Psoas muscle (tissue), 7 donors: ENCODE measurements at regions not wholly inside any gene's neighbourhood (a gene's known extent, or its start where the extent isn't known, plus 50 kb on each side); places are given as distances from the start of the nearest gene placed in this dataset.
A peak's percentile ranks its signal among the peaks of the same experiment; 100 is the strongest.

ENCODE experiments used
- ATAC-seq, 4 donors: fragments of 200-7000 bp; cut with Tn5 transposase; one replicate each; pipeline ENCODE4 v1.9.1; 2020; ENCODE audit warnings: moderate library complexity in 3 of 4, mild to moderate bottlenecking in 2 of 4
- DNase-seq, 2 donors: peaks; one replicate each; pipeline ENCODE4 v3.0.0-alpha.2; 2020
- H3K27ac ChIP-seq: fragments of 200-600 bp; one replicate; pipeline ENCODE4 v1.8.0; 2022
- H3K27me3 ChIP-seq, 3 donors: fragments of 200-600 bp in 1 of 3; one replicate each; pipeline versions ENCODE4 v1.6.1 to v1.8.0; 2013 to 2022; ENCODE audit warnings: low read length in 2 of 3, mild to moderate bottlenecking in 2 of 3, moderate library complexity in 1 of 3; ENCODE audit not compliant: insufficient read depth in 3 of 3
- H3K36me3 ChIP-seq, 2 donors: fragments of 200-600 bp in 1 of 2; one replicate each; pipeline versions ENCODE4 v1.6.1 to v1.8.0; 2013 to 2022; ENCODE audit warnings: low read depth in 1 of 2, mild to moderate bottlenecking in 1 of 2, moderate library complexity in 1 of 2; ENCODE audit not compliant: insufficient read depth in 1 of 2
- H3K4me1 ChIP-seq: fragments of 200-600 bp; one replicate; pipeline ENCODE4 v1.8.0; 2022
- H3K4me3 ChIP-seq: fragments of 200-600 bp; one replicate; pipeline ENCODE4 v1.8.0; 2022; ENCODE audit warnings: mild to moderate bottlenecking
- H3K9me3 ChIP-seq: fragments of 200-600 bp; one replicate; pipeline ENCODE4 v1.8.0; 2022
- CTCF ChIP-seq: fragments of 200-600 bp; IDR thresholded peaks from one replicate; pipeline ENCODE4 v1.8.0; 2022; ENCODE audit warnings: antibody characterized with exemption
- WGBS, 3 donors: extraction: QIAGEN DNeasy Blood & Tissue Kit; methylation state at CpG; one replicate each; pipeline versions ENCODE4 v1.1.6 to v1.1.7; 2013; 5-methylcytosine and 5-hydroxymethylcytosine counted together
- intact Hi-C, 2 donors: fragments of 100-400 bp; cut with DNase I; formaldehyde crosslinking; loops; one replicate each; pipeline versions ENCODE4 v1.11.0 to v1.14.2; 2022
- donor health status: healthy with polysubstance abuse.
- donor health status: DM: no; HTN: no; CAD: no; lungs with moderate emphysema.
- donor health status: Bipolar disorder and iron deficiency.
- donor health status: healthy.
- donor health status: DM: yes; HTN: yes; CAD: no.
- donor health status: DM: no; HTN: no; CAD: no.
- donor health status: DM: yes; HTN: yes; CAD: no.

GRCh38 chr3:124570232-124570631 is 160.0 kb upstream of the UMPS start:
- WGBS, 3 donors: 90 to 93% (median 92%) methylated on average over 2 of the region's 2 CpGs
- DNase-seq: no peak
- intact Hi-C loops: no loop called here
- H3K27me3 ChIP-seq: no peaks in the 10 kb centered on the region
- no peaks in the 10 kb centered on the region for H3K9me3 ChIP-seq
- ATAC-seq: no peak
- no peak overlapping the region for H3K4me3 ChIP-seq
- TF ChIP-seq CTCF: no peak
- H3K4me1 ChIP-seq: no peaks in the 10 kb centered on the region
- no peaks in the 10 kb centered on the region for H3K36me3 ChIP-seq
- H3K27ac ChIP-seq: no peak overlapping the region

DNA sequence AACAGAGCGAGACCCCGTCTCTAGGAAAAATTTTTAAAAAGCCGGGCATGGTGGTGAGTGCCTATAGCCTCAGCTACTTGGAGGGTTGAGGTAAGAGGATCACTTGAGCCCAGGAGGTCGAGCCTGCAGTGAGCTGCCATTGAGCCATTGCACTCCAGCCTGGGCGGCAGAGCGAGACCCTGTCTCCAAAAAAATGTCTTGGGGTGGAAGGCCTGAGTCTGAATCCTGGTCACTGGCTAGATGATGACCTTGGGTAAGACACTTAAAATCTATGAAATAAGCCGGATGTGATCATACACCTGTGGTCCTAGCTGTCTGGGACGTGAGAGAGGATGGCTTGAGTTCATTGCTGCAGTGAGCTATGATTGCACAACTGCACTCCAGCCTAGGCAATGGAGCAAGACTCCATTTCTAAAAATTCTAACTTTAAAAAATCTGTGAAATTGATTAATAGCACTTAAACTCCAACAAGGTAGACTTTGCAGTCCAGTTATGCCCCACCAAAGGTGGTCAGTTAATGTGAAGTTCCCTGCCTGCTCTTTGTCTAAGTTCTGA is 157.3 kb upstream of the UMPS start:
- ATAC-seq (no peak), DNase-seq (no peak)
- Histone ChIP-seq H3K4me3 (no peak overlapping the region), H3K27me3 (no peaks in the 10 kb centered on the region), H3K4me1 (peaks cover 14% of the 10 kb centered on the region), H3K27ac (no peak overlapping the region), H3K36me3 (no peaks in the 10 kb centered on the region), H3K9me3 (no peaks in the 10 kb centered on the region)
- TF ChIP-seq CTCF: no peak
- intact Hi-C loops: no loop called here
- WGBS, 3 donors: 94 to 97% (median 96%) methylated on average over 8 of the region's 8 CpGs

DNA sequence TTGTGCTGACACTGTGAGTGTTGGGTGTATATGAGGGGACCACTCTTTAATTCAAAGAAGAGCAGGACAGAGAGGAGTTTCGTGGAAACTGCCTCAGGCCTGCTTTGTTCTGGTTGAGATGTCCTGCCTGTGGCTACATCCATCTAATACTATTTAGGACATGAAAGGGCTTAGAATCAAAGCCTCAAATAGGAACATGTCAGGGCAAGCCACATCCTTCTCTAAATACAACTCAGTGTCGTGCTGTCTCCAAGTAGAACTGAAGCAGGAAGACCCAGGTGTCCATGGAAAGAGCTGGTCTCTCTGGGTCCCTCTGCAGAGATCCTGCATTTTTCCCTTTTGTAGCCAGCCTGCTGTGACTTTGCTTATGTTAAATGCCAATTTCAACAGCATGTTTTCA is 156.2 kb upstream of the UMPS start:
- WGBS, 3 donors: 92 to 98% (median 96%) methylated on average over 2 of the region's 2 CpGs
- no peak for ATAC-seq
- Histone ChIP-seq H3K36me3 (no peaks in the 10 kb centered on the region), H3K9me3 (no peaks in the 10 kb centered on the region), H3K4me1 (peaks cover 14% of the 10 kb centered on the region), H3K27ac (no peak overlapping the region), H3K4me3 (no peak overlapping the region), H3K27me3 (no peaks in the 10 kb centered on the region)
- intact Hi-C loops: no loop called here
- no peak for DNase-seq
- TF ChIP-seq CTCF: no peak

DNA sequence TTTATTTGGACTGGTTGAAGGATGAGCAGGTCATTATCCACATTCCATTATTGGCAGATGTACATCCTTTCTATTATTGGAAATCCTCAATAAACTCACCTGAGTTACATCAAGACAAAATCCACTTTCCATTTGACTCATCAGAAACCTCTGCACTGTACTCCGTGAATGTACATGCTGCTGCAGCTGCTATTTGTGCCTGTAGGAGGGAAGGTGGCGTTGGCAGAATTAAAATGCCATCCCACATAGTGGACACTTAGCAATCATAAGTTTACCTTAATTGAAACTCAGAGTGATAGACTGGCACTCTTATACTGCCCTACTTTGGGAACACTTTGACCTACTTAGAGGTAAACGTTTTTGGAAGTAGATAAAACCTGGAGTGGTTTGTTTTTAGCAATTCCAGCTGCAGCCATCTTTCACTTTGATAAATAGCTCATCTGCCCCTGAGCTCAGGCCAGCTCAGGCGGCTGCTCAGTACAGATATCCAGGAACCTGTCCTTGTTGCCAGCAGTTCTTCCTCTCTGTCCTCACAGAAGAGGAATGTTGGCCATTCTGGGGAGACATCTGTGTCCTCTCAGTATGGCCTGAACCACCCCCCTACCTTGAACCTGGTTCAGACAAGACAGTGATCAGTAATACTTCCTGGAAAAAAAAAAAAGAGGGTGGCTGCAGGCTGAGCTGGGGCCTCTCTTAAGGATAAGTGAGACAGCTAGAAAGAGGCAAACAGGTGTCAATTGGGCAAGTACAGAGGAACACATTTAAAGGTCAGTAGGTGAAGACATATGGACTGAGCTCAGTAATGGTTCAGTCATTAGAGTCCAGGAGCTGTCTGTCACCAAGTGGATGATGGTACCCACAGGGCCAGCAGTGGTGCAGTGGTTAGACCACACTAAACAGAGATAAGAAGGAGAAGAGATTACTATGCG is 153.4 kb upstream of the UMPS start:
- WGBS, 3 donors: 33 to 36% (median 36%) methylated on average over 5 of the region's 5 CpGs
- no peaks in the 10 kb centered on the region for H3K9me3 ChIP-seq
- peak; percentile 69 to 85 (median 80) for ATAC-seq
- H3K27ac ChIP-seq: peak overlapping the region; percentile 46
- intact Hi-C loops: no loop called here
- H3K27me3 ChIP-seq: no peaks in the 10 kb centered on the region
- no peak overlapping the region for H3K4me3 ChIP-seq
- TF ChIP-seq CTCF: no peak
- peaks cover 14% of the 10 kb centered on the region for H3K4me1 ChIP-seq
- no peaks in the 10 kb centered on the region for H3K36me3 ChIP-seq
- DNase-seq: no peak
